Nephron progenitor cell (in vitro differentiated cells): ENCODE measurements at regions not wholly inside any gene's neighbourhood (a gene's known extent, or its start where the extent isn't known, plus 50 kb on each side); places are given as distances from the start of the nearest gene placed in this dataset.

Experiments used
- DNase-seq: peaks from one replicate; pipeline ENCODE4 v3.0.0; 2021
- H3K27ac Mint-ChIP-seq: 2 replicates; pipeline ENCODE4 v1.8.0; 2021; ENCODE audit warnings: mild to moderate bottlenecking, moderate library complexity, mixed read lengths
- H3K27me3 Mint-ChIP-seq: 2 replicates; pipeline ENCODE4 v1.8.0; 2021; ENCODE audit warnings: mild to moderate bottlenecking, low read depth, mixed read lengths; ENCODE audit not compliant: poor library complexity
- H3K36me3 Mint-ChIP-seq: 2 replicates; pipeline ENCODE4 v1.8.0; 2021; ENCODE audit warnings: low read depth, mixed read lengths
- H3K4me1 Mint-ChIP-seq: 2 replicates; pipeline ENCODE4 v1.8.0; 2021; ENCODE audit warnings: mixed read lengths
- H3K4me3 Mint-ChIP-seq: 2 replicates; pipeline ENCODE4 v1.8.0; 2021; ENCODE audit warnings: mild to moderate bottlenecking, moderate library complexity, mixed read lengths
- H3K9me3 Mint-ChIP-seq: 2 replicates; pipeline ENCODE4 v1.8.0; 2021; ENCODE audit warnings: mild to moderate bottlenecking, moderate library complexity, mixed read lengths
- TF ChIP-seq, protein P1 (sequence below): fragments of 200-600 bp; sonication (generic); IDR thresholded peaks from 2 replicates; pipeline ENCODE4 v1.5.0; 2021; ENCODE audit warnings: antibody characterized with exemption

DNA sequence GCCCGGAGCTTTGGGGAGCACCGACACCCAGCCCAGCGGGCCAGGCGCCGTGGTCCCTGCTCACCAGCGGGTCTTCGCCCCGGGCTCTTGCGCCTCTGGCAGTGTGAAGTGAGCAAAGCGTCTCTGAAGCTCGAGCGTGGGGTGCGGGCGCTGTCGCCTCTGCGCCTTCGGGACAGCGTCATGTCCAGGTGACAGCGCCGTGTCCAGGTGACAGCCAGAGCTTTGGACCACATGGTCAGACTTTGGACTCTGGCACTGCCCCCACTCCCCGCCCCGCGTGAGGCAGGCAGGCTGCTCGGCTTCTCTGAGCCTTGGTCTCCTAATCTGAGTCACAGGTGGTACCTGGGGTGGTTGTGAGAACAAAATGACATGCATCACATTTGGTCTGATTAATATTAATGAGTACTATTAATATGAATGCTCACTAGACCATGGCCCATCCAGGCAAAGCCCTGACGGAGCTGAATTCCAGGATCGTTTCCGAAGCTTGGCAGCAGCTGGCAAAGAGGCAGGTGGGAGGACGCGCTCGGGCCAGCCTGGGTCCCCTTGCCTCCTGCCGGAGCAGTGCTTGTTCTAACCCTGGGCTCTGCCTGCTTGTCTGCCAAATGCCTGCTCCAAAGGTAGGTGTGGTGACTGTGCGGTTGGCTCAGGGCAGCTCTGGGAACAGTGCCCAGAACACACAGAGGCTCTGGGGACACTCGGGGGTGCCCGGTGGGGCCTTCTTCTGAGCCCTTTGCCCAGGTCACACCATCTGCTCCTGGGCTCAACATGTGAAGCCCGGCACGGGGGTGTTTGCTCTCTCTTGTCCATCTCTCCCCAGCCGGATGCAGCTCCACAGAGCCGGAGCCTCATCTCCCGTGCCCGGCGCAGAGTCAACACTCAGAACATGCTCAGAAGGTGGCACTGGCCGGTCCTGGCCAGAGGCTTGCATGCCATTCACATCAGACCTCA is 157.1 kb downstream of the OLFM1 start:
- no peak overlapping the region for H3K27ac Mint-ChIP-seq
- peaks cover 13% of the 10 kb centered on the region for H3K27me3 Mint-ChIP-seq
- peaks cover 25% of the 10 kb centered on the region for H3K4me1 Mint-ChIP-seq
- no peaks in the 10 kb centered on the region for H3K36me3 Mint-ChIP-seq
- no peak for DNase-seq
- TF ChIP-seq, protein P1, sequence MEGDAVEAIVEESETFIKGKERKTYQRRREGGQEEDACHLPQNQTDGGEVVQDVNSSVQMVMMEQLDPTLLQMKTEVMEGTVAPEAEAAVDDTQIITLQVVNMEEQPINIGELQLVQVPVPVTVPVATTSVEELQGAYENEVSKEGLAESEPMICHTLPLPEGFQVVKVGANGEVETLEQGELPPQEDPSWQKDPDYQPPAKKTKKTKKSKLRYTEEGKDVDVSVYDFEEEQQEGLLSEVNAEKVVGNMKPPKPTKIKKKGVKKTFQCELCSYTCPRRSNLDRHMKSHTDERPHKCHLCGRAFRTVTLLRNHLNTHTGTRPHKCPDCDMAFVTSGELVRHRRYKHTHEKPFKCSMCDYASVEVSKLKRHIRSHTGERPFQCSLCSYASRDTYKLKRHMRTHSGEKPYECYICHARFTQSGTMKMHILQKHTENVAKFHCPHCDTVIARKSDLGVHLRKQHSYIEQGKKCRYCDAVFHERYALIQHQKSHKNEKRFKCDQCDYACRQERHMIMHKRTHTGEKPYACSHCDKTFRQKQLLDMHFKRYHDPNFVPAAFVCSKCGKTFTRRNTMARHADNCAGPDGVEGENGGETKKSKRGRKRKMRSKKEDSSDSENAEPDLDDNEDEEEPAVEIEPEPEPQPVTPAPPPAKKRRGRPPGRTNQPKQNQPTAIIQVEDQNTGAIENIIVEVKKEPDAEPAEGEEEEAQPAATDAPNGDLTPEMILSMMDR, result no peak
- no peak overlapping the region for H3K4me3 Mint-ChIP-seq
- no peaks in the 10 kb centered on the region for H3K9me3 Mint-ChIP-seq

DNA sequence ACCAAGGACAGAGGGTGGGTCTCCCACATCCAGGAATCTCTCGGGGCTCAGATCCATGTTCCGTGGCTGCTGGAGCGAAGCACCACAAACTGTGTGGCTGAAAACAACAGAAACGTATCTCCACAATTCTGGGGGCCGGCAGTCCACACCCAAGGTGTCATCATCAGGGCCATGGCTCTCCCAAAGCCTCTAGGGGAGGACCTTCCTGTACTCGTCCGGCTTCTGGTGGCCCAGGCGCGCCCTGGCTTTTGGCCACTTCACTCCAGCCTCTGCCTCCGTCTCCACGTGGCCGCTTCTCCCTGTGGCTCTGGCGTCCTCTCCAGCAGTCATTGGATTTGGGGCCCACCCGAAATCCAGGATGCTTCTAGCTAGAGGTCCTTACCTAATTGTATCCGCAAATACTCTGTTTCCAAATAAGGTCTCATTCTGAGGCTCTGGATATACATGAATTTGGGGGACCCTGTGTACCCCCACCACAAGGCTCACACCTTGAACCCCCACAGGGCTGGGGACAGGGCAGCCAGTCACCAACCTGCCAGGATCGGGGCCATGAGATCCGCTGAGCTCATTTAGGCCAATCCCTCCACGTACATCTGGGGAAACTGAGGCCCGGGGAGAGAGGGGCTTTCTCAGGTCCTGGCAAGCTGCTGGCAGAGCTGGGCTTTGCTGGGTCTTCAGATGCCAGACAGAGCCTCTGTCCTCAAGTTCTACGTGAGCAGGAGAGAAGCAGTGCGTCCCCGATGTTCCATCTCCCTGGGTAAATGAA is 158.2 kb downstream of the OLFM1 start:
- H3K9me3 Mint-ChIP-seq, result no peaks in the 10 kb centered on the region
- TF ChIP-seq, protein P1, result no peak
- no peak overlapping the region for H3K27ac Mint-ChIP-seq
- H3K36me3 Mint-ChIP-seq, result no peaks in the 10 kb centered on the region
- peaks cover 10% of the 10 kb centered on the region for H3K27me3 Mint-ChIP-seq
- no peak for DNase-seq
- no peak overlapping the region for H3K4me3 Mint-ChIP-seq
- peaks cover 24% of the 10 kb centered on the region for H3K4me1 Mint-ChIP-seq

DNA sequence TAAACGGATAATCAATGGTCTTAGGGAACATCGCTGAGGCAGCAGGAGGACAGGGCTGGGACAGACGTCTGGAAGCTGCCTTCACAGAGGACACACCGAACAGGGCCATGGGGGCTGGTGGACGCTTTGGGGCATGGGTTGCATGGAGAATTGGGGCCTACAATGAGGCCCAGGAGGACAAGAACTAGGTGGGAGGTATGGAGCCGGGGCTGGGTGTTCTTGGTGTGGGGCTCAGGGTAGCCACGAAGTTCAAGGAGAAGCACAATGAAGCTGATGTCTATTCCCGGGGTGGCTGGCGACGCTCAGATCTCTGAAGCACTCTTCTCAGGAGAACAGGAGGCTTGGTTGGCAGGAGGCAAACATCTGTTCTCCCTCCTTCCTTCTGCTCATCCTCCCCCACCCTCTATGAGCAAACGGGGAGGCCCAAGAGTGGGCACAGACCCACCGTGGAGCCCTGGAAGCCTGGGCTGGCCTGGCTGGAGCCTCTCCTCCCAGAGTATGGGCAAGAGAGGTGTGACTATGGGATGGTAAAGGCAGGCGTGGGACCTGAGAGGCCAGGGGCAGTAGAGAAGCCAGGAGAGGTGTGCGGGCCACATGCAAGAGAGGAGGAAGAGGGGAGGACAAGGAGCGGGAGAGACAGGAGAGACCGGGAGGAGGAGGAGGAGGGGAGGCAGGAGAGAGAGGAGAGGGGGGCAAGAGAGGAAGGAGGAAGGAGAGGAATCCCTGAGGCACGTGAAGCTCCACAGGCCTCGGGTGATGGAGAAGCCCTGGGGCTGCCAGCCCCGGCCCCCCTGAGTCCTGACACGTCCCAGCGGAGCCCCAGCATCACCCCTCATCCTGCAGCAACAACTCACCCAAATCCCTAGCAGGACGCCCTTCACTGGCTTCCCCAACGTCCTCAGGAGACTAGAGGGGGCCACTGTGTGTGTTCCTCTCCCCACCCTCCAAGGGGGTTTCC is 159.1 kb downstream of the OLFM1 start:
- H3K27ac Mint-ChIP-seq, result no peak overlapping the region
- TF ChIP-seq, protein P1, result no peak
- peaks cover 20% of the 10 kb centered on the region for H3K4me1 Mint-ChIP-seq
- H3K36me3 Mint-ChIP-seq, result no peaks in the 10 kb centered on the region
- no peaks in the 10 kb centered on the region for H3K9me3 Mint-ChIP-seq
- no peak overlapping the region for H3K4me3 Mint-ChIP-seq
- no peak for DNase-seq
- peaks cover 10% of the 10 kb centered on the region for H3K27me3 Mint-ChIP-seq

DNA sequence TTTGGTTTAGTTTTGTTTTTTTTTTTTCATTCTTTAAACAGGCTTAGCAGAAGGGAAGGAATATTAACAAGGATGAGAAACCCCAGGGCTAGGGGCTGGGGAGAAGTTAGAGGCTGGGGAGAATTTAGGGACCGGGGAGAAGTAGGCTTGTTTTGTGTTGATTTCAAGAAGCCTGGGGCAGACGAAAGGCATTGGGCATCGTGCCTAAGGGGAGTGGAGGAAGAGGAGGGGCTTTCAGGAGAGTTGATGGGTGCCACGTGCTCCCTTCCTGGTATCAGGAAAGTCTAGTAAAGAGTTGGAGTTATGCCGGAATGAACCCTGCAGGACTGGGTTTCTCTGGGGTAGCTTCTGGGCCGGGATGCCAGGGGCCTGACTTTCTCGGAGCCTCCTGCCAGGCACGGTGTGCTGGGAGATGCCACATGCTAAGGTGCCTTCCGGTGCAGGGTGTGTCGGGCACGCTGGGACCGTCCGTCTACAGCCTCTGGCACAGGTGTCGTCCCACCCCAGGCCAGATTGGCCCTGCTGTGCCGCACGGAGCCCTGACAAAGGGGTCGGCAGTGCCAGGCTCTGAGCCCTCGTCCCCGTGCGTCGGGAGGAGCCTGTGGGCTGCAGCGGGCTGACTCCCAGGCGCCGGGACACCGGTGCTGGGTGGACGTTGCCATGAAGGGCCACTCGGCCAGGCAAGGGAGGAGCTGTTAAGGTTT is 159.9 kb downstream of the OLFM1 start:
- DNase-seq, result no peak
- H3K36me3 Mint-ChIP-seq, result no peaks in the 10 kb centered on the region
- H3K4me3 Mint-ChIP-seq, result no peak overlapping the region
- TF ChIP-seq, protein P1, result no peak
- H3K4me1 Mint-ChIP-seq, result peaks cover 24% of the 10 kb centered on the region
- no peaks in the 10 kb centered on the region for H3K9me3 Mint-ChIP-seq
- H3K27me3 Mint-ChIP-seq, result peaks cover 10% of the 10 kb centered on the region
- H3K27ac Mint-ChIP-seq, result no peak overlapping the region

DNA sequence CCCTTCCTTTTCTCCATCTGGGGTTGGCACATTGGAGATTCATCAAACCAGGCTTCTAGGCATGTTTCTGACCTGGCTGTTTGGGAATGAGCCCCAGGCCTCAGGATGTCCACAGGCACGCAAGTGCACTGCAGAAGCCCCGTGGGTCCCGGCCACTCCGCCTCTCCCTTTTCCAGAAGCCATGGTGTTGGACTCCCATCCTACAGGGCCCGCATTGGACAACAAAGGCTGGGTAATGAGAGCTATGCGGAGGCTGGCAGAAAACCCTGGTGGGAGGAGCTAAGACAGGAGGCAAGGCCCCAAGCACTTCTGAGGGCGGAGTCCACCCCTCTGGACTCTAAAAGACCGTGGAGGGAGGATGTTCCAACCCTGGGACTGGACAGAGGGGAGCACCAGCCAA is 160.6 kb downstream of the OLFM1 start:
- Mint-ChIP-seq H3K36me3 (no peaks in the 10 kb centered on the region), H3K27ac (no peak overlapping the region), H3K4me3 (no peak overlapping the region), H3K27me3 (peaks cover 10% of the 10 kb centered on the region), H3K4me1 (peaks cover 29% of the 10 kb centered on the region), H3K9me3 (no peaks in the 10 kb centered on the region)
- no peak for DNase-seq
- TF ChIP-seq, protein P1, result no peak
